Fibroblast of lung (primary cell): ENCODE measurements at regions not wholly inside any gene's neighbourhood (a gene's known extent, or its start where the extent isn't known, plus 50 kb on each side); places are given as distances from the start of the nearest gene placed in this dataset.

Experiments used
- CTCF ChIP-seq, 2 donors: IDR thresholded peaks in 1 of 2; conservative IDR thresholded peaks in 1 of 2; 1 replicate in 1 of 2; 2 replicates in 1 of 2; pipeline ENCODE4 v1.5.1; 2011 to 2012; ENCODE audit warnings: low read length in 2 of 2, control low read depth in 1 of 2, inconsistent platforms in 1 of 2, low read depth in 1 of 2, mild to moderate bottlenecking in 1 of 2
- EZH2 ChIP-seq: IDR thresholded peaks from 2 replicates; pipeline ENCODE4 v1.5.1; 2012; ENCODE audit warnings: low read length, control low read depth, mild to moderate bottlenecking; ENCODE audit errors: missing control alignments

DNA sequence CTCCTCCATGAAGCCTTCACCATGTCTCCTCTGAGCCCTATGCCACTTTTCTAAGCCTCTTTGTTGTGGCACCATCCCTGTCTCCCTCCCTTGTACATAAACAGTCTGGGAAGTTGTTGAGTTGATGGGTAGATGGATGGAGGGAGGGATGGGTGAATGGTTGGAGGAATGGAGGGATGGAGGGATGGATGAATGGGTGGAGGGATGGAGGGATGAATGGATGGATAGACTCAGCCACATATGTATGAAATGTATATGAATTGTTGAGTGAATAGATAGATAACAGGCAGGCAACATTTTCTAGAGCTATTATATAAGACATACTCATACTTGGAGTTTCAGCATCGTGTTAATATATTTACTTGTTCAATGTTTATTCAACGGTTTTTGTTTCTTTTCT is 58.3 kb upstream of the HES1 start:
- TF ChIP-seq CTCF (conservative IDR thresholded peaks at IDR 0.05 in 1 of 2, IDR thresholded peaks at IDR 0.05 in 1 of 2; ENCODE audit: low read depth in 1 of 2, low read length in 2 of 2): no peak
- no peak for TF ChIP-seq EZH2
